Neural progenitor cell (in vitro differentiated cells): ENCODE measurements at regions not wholly inside any gene's neighbourhood (a gene's known extent, or its start where the extent isn't known, plus 50 kb on each side); places are given as distances from the start of the nearest gene placed in this dataset.

ENCODE experiments used
- DNase-seq: peaks from one replicate; pipeline ENCODE4 v3.0.0-alpha.2; 2016; ENCODE audit warnings: low spot score
- H2AFZ ChIP-seq: fragments of 200-600 bp; sonication (generic); replicated peaks from 2 replicates; pipeline ENCODE4 v1.6.1; 2016; ENCODE audit warnings: antibody characterized with exemption
- H3F3A ChIP-seq: fragments of 200-600 bp; sonication (generic); 2 replicates; pipeline ENCODE4 v1.6.1; 2016; ENCODE audit warnings: antibody characterized with exemption, low read depth
- H3K27ac ChIP-seq: fragments of 200-600 bp; sonication (generic); 2 replicates; pipeline ENCODE4 v1.5.1; 2016; ENCODE audit warnings: mild to moderate bottlenecking
- H3K27me3 ChIP-seq: fragments of 200-600 bp; sonication (generic); 2 replicates; pipeline ENCODE4 v1.6.1; 2016; ENCODE audit warnings: mild to moderate bottlenecking, moderate library complexity
- H3K36me3 ChIP-seq: fragments of 200-600 bp; sonication (generic); 2 replicates; pipeline ENCODE4 v1.5.1; 2016
- H3K4me1 ChIP-seq: fragments of 200-600 bp; sonication (generic); 2 replicates; pipeline ENCODE4 v1.6.1; 2016; ENCODE audit warnings: mixed run types
- H3K4me2 ChIP-seq: fragments of 200-600 bp; sonication (generic); 2 replicates; pipeline ENCODE4 v1.6.1; 2016
- H3K4me3 ChIP-seq: fragments of 200-600 bp; sonication (generic); 2 replicates; pipeline ENCODE4 v1.5.1; 2016
- H3K79me2 ChIP-seq: fragments of 200-600 bp; sonication (generic); 2 replicates; pipeline ENCODE4 v1.6.1; 2016; ENCODE audit warnings: low read depth
- H3K9ac ChIP-seq: fragments of 200-600 bp; sonication (generic); 2 replicates; pipeline ENCODE4 v1.6.1; 2016
- H3K9me3 ChIP-seq: fragments of 200-600 bp; sonication (generic); 2 replicates; pipeline ENCODE4 v1.5.1; 2016; ENCODE audit warnings: low read depth
- H4K20me1 ChIP-seq: fragments of 200-600 bp; sonication (generic); 2 replicates; pipeline ENCODE4 v1.6.1; 2016; ENCODE audit warnings: low read depth
- H3K27ac Mint-ChIP-seq: 3 replicates; pipeline ENCODE4 v1.8.0; 2021; ENCODE audit warnings: mixed read lengths
- H3K27me3 Mint-ChIP-seq: 2 replicates; pipeline ENCODE4 v1.8.0; 2022; ENCODE audit warnings: low read depth, mild to moderate bottlenecking, inconsistent platforms, moderate library complexity, mixed read lengths; ENCODE audit not compliant: insufficient read depth
- H3K36me3 Mint-ChIP-seq: 3 replicates; pipeline ENCODE4 v1.8.0; 2021; ENCODE audit warnings: mixed read lengths
- H3K4me1 Mint-ChIP-seq: 3 replicates; pipeline ENCODE4 v1.8.0; 2021; ENCODE audit warnings: mixed read lengths
- H3K4me3 Mint-ChIP-seq: 3 replicates; pipeline ENCODE4 v1.8.0; 2021; ENCODE audit warnings: mild to moderate bottlenecking, moderate library complexity, mixed read lengths
- H3K9me3 Mint-ChIP-seq: 3 replicates; pipeline ENCODE4 v1.8.0; 2020; ENCODE audit warnings: mixed read lengths
- EZH2 ChIP-seq: fragments of 200-600 bp; sonication (generic); IDR thresholded peaks from 2 replicates; pipeline ENCODE4 v1.6.1; 2017; ENCODE audit warnings: antibody characterized with exemption, mild to moderate bottlenecking, moderate library complexity
- EZH2phosphoT487 ChIP-seq: fragments of 200-600 bp; sonication (generic); IDR thresholded peaks from 2 replicates; pipeline ENCODE4 v1.6.1; 2017; ENCODE audit warnings: antibody characterized with exemption
- TF ChIP-seq, protein P1 (sequence below): fragments of 200-600 bp; sonication (generic); IDR thresholded peaks from 2 replicates; pipeline ENCODE4 v1.5.1; 2017; ENCODE audit warnings: antibody characterized with exemption, mild to moderate bottlenecking

DNA sequence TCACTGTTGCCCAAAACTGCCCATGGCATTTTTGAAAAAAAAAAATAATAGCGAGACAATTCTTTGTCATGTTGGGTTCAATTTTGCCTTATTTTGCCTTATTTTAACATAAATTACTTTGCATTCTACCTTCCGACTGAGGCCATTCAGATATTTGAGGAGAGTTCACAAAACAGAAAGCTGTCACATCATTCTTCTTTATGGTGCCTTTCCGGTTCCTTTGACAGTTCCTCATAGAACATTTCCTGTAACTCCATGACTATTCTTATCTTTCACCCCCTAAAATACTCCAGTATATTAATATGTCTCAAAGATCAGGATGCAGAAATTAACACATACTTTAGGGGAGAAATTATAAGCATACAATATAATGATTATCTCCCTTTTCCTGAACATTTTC is 476.7 kb downstream of the NOVA1 start:
- no peak overlapping the region for H3K9ac ChIP-seq
- DNase-seq: no peak
- H3K4me3 Mint-ChIP-seq: no peak overlapping the region
- peaks cover 3% of the 10 kb centered on the region for H3K9me3 Mint-ChIP-seq
- H3K79me2 ChIP-seq: no peaks in the 10 kb centered on the region
- H3K4me1 ChIP-seq: no peaks in the 10 kb centered on the region
- H3K36me3 ChIP-seq: no peaks in the 10 kb centered on the region
- no peak overlapping the region for H3K4me2 ChIP-seq
- no peaks in the 10 kb centered on the region for H3F3A ChIP-seq
- no peak overlapping the region for H2AFZ ChIP-seq
- TF ChIP-seq EZH2phosphoT487 (no peak), EZH2 (no peak)
- TF ChIP-seq, protein P1, sequence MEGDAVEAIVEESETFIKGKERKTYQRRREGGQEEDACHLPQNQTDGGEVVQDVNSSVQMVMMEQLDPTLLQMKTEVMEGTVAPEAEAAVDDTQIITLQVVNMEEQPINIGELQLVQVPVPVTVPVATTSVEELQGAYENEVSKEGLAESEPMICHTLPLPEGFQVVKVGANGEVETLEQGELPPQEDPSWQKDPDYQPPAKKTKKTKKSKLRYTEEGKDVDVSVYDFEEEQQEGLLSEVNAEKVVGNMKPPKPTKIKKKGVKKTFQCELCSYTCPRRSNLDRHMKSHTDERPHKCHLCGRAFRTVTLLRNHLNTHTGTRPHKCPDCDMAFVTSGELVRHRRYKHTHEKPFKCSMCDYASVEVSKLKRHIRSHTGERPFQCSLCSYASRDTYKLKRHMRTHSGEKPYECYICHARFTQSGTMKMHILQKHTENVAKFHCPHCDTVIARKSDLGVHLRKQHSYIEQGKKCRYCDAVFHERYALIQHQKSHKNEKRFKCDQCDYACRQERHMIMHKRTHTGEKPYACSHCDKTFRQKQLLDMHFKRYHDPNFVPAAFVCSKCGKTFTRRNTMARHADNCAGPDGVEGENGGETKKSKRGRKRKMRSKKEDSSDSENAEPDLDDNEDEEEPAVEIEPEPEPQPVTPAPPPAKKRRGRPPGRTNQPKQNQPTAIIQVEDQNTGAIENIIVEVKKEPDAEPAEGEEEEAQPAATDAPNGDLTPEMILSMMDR: no peak
- no peaks in the 10 kb centered on the region for H3K4me1 Mint-ChIP-seq
- H4K20me1 ChIP-seq: no peaks in the 10 kb centered on the region
- no peaks in the 10 kb centered on the region for H3K9me3 ChIP-seq
- no peak overlapping the region for H3K4me3 ChIP-seq
- no peaks in the 10 kb centered on the region for H3K27me3 ChIP-seq
- H3K36me3 Mint-ChIP-seq: peaks cover 2% of the 10 kb centered on the region
- H3K27me3 Mint-ChIP-seq: peaks cover 2% of the 10 kb centered on the region
- no peak overlapping the region for H3K27ac Mint-ChIP-seq
- H3K27ac ChIP-seq: no peak overlapping the region

DNA sequence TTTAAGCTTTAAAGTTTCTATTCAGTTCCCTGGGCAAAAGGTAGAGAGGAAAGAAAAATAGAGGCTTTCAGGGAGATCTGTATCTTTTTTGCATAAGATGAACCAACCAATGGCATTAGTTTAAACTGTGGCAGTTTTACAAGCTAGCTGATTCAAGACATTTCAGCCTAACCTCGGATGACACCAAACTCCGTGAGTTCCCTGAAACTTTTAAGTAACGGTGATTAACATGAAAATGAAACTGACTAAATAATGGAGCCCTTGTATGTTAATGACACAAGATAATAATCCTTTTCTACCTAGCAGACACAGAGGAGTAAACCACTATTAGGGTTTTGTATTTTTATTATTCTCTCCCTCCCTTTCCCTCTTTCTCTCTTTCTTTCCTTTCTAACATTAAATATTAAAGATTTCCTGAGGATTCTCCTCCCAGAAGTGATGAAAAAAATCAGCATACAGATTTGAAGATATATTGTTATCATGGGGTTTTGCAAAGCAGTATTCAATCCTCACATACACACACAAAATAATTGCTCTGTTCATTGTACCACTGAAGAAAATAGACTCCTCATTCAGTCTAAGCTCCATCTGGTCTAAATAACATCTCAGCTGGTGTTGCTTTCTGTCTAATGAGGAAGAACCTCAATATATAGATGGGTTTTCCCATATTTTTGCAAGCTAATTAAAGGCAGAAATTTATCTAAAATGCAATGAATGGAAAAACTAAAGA is 483.8 kb downstream of the NOVA1 start:
- DNase-seq: no peak
- H3K9ac ChIP-seq: no peak overlapping the region
- H3K4me3 ChIP-seq: no peak overlapping the region
- H2AFZ ChIP-seq: peak overlapping the region; percentile 32
- Mint-ChIP-seq H3K36me3 (no peaks in the 10 kb centered on the region), H3K27me3 (no peaks in the 10 kb centered on the region), H3K27ac (no peak overlapping the region), H3K9me3 (peaks cover 5% of the 10 kb centered on the region), H3K4me1 (peaks cover 6% of the 10 kb centered on the region), H3K4me3 (no peak overlapping the region)
- no peak for TF ChIP-seq EZH2phosphoT487
- no peak for TF ChIP-seq EZH2
- TF ChIP-seq, protein P1: no peak
- H3K4me1 ChIP-seq: no peaks in the 10 kb centered on the region
- H4K20me1 ChIP-seq: no peaks in the 10 kb centered on the region
- H3K27me3 ChIP-seq: no peaks in the 10 kb centered on the region
- no peak overlapping the region for H3K27ac ChIP-seq
- H3F3A ChIP-seq: no peaks in the 10 kb centered on the region
- no peaks in the 10 kb centered on the region for H3K9me3 ChIP-seq
- H3K4me2 ChIP-seq: no peak overlapping the region
- no peaks in the 10 kb centered on the region for H3K79me2 ChIP-seq
- no peaks in the 10 kb centered on the region for H3K36me3 ChIP-seq

DNA sequence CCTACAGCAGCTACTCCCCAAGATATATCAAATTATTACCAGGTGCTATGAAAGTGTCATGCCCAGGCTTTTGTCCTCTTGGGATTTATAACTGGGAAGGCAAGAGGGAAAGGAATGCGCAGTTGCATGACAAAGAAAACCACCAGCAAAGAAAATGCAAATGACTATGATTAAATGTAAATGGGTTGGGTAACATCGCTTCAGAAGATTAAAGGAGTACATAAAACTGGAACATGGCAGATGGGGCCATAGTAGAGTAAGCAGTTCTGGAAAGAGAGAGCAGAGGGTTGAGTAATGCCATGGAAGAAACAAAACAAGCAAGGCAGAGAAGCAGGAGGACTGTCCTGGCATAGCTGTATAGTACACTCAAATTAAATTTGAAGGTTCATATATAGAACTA is 493.1 kb downstream of the NOVA1 start:
- H3K36me3 ChIP-seq: no peaks in the 10 kb centered on the region
- H3K27ac ChIP-seq: no peak overlapping the region
- H4K20me1 ChIP-seq: no peaks in the 10 kb centered on the region
- no peak overlapping the region for H3K4me2 ChIP-seq
- no peak overlapping the region for H3K4me3 ChIP-seq
- H3K4me3 Mint-ChIP-seq: no peak overlapping the region
- H3K9me3 ChIP-seq: no peaks in the 10 kb centered on the region
- no peak for DNase-seq
- H3K36me3 Mint-ChIP-seq: peaks cover 5% of the 10 kb centered on the region
- H3K9ac ChIP-seq: no peak overlapping the region
- H3K4me1 Mint-ChIP-seq: no peaks in the 10 kb centered on the region
- H3K9me3 Mint-ChIP-seq: peaks cover 17% of the 10 kb centered on the region
- TF ChIP-seq, protein P1: no peak
- no peak for TF ChIP-seq EZH2phosphoT487
- TF ChIP-seq EZH2: no peak
- H3K79me2 ChIP-seq: no peaks in the 10 kb centered on the region
- peaks cover 2% of the 10 kb centered on the region for H3K27me3 Mint-ChIP-seq
- H3F3A ChIP-seq: no peaks in the 10 kb centered on the region
- no peaks in the 10 kb centered on the region for H3K27me3 ChIP-seq
- no peaks in the 10 kb centered on the region for H3K4me1 ChIP-seq
- no peak overlapping the region for H2AFZ ChIP-seq
- H3K27ac Mint-ChIP-seq: no peak overlapping the region
